SK-N-SH (cell line): ENCODE measurements at regions not wholly inside any gene's neighbourhood (a gene's known extent, or its start where the extent isn't known, plus 50 kb on each side); places are given as distances from the start of the nearest gene placed in this dataset.

Experiments used
- CTCF ChIA-PET: fragments of 300-600, 350-600 bp; formaldehyde crosslinking; extraction: SDS; loops from one replicate; lab custom pipeline; 2021; lab: Yijun Ruan, JAX
- POLR2A ChIA-PET: fragments of 350-600 bp; sonication (Branson Sonifier 250); formaldehyde crosslinking; extraction: SDS; loops from one replicate; lab custom pipeline; 2020; ENCODE audit warnings: antibody characterized with exemption, inconsistent platforms; lab: Yijun Ruan, JAX
- DNase-seq: peaks from one replicate; pipeline ENCODE4 v3.0.0; 2012
- H2AFZ ChIP-seq: fragments of 200-600 bp; sonication (generic); 2 replicates; pipeline ENCODE4 v1.8.1; 2016; ENCODE audit warnings: antibody characterized with exemption, mild to moderate bottlenecking, low read depth
- H3F3A ChIP-seq: fragments of 200-600 bp; sonication (generic); replicated peaks from 2 replicates; pipeline ENCODE3; 2016; ENCODE audit warnings: antibody characterized with exemption, mild to moderate bottlenecking; ENCODE audit not compliant: insufficient read depth
- H3K27ac ChIP-seq, 2 experiments: fragments of 200-500 bp in 1 of 2; fragments of 200-600 bp in 1 of 2; sonication (Bioruptor generic) in 1 of 2; sonication (generic), shearing (Covaris generic) in 1 of 2; 2 replicates each; pipeline versions ENCODE4 v1.5.1 to v1.6.1; 2014 to 2016; ENCODE audit warnings: low read depth in 2 of 2, inconsistent platforms in 1 of 2, low read length in 1 of 2, mild to moderate bottlenecking in 1 of 2, mixed read lengths in 1 of 2
- H3K27me3 ChIP-seq: fragments of 200-600 bp; sonication (generic), shearing (Covaris generic); 2 replicates; pipeline ENCODE4 v1.6.1; 2016; ENCODE audit warnings: mixed run types; ENCODE audit not compliant: insufficient read depth
- H3K36me3 ChIP-seq, 2 experiments: fragments of 200-500 bp in 1 of 2; fragments of 200-600 bp in 1 of 2; sonication (Bioruptor generic) in 1 of 2; sonication (generic) in 1 of 2; replicated peaks in 1 of 2; 2 replicates each; pipeline versions ENCODE3 to v1.5.1; 2014 to 2016; ENCODE audit warnings: low read length in 1 of 2, mild to moderate bottlenecking in 1 of 2; ENCODE audit not compliant: insufficient read depth in 2 of 2, control insufficient read depth in 1 of 2
- H3K4me1 ChIP-seq, 2 experiments: fragments of 200-500 bp in 1 of 2; fragments of 200-600 bp in 1 of 2; sonication (Bioruptor generic) in 1 of 2; sonication (generic), shearing (Covaris generic) in 1 of 2; 2 replicates each; pipeline versions ENCODE4 v1.5.1 to v1.6.1; 2014 to 2016; ENCODE audit warnings: low read depth in 1 of 2, low read length in 1 of 2, mixed run types in 1 of 2; ENCODE audit not compliant: insufficient read depth in 2 of 2, control insufficient read depth in 1 of 2
- H3K4me2 ChIP-seq: fragments of 200-600 bp; sonication (generic), shearing (Covaris generic); 2 replicates; pipeline ENCODE4 v1.6.1; 2017; ENCODE audit warnings: mixed run types
- H3K4me3 ChIP-seq, 2 experiments: fragments of 200-500 bp in 1 of 2; fragments of 200-600 bp in 1 of 2; sonication (Bioruptor generic) in 1 of 2; sonication (generic), shearing (Covaris generic) in 1 of 2; 2 replicates each; pipeline versions ENCODE4 v1.5.1 to v1.8.1; 2014 to 2016; ENCODE audit warnings: low read depth in 2 of 2, inconsistent platforms in 1 of 2, low read length in 1 of 2, mild to moderate bottlenecking in 1 of 2, mixed read lengths in 1 of 2, moderate library complexity in 1 of 2
- H3K79me2 ChIP-seq: fragments of 200-600 bp; sonication (generic); 2 replicates; pipeline ENCODE4 v1.8.1; 2017; ENCODE audit warnings: mild to moderate bottlenecking; ENCODE audit not compliant: insufficient read depth
- H3K9ac ChIP-seq: fragments of 200-600 bp; sonication (generic); 2 replicates; pipeline ENCODE4 v1.6.1; 2017; ENCODE audit warnings: mixed run types
- H3K9me2 ChIP-seq: fragments of 200-600 bp; sonication (generic); 2 replicates; pipeline ENCODE4 v1.6.1; 2017; ENCODE audit warnings: mixed run types
- H3K9me3 ChIP-seq: fragments of 200-600 bp; sonication (generic); 2 replicates; pipeline ENCODE4 v1.6.1; 2017; ENCODE audit warnings: mixed run types, mild to moderate bottlenecking, moderate library complexity
- H4K20me1 ChIP-seq: fragments of 200-600 bp; sonication (generic); 2 replicates; pipeline ENCODE4 v1.6.1; 2017; ENCODE audit warnings: mild to moderate bottlenecking, mixed run types; ENCODE audit not compliant: insufficient read depth
- CHD2 ChIP-seq: fragments of 150-350 bp; IDR thresholded peaks from 2 replicates; pipeline ENCODE4 v1.6.1; 2018; ENCODE audit warnings: low read length; ENCODE audit not compliant: partially characterized antibody
- ELF1 ChIP-seq: IDR thresholded peaks from 2 replicates; pipeline ENCODE4 v1.4.0; 2012
- EP300 ChIP-seq, 2 experiments: IDR thresholded peaks; 2 replicates each; pipeline versions ENCODE4 v1.4.0 to v1.6.1; 2012; ENCODE audit warnings: borderline replicate concordance in 1 of 2, low read depth in 1 of 2, low read length in 1 of 2
- FOSL2 ChIP-seq: IDR thresholded peaks from 2 replicates; pipeline ENCODE4 v1.4.0; 2012; ENCODE audit warnings: low read depth, mild to moderate bottlenecking, moderate library complexity, borderline replicate concordance
- FOXJ3 ChIP-seq: sonication (generic); formaldehyde crosslinking; IDR thresholded peaks from 2 replicates; pipeline ENCODE4 v1.5.1; 2020; ENCODE audit warnings: mild to moderate bottlenecking, missing genetic modification reagents
- GABPA ChIP-seq: IDR thresholded peaks from 2 replicates; pipeline ENCODE4 v1.4.0; 2012; ENCODE audit warnings: low read depth, mild to moderate bottlenecking
- JUND ChIP-seq: IDR thresholded peaks from 2 replicates; pipeline ENCODE4 v1.4.0; 2012
- MEF2A ChIP-seq: IDR thresholded peaks from 2 replicates; pipeline ENCODE4 v1.4.0; 2012; ENCODE audit warnings: low read depth, borderline replicate concordance
- NFIC ChIP-seq: IDR thresholded peaks from 2 replicates; pipeline ENCODE4 v1.4.0; 2012; ENCODE audit warnings: borderline replicate concordance
- POLR2AphosphoS5 ChIP-seq: IDR thresholded peaks from 2 replicates; pipeline ENCODE4 v1.6.1; 2012; ENCODE audit warnings: low read depth, low read length
- RAD21 ChIP-seq: IDR thresholded peaks from 2 replicates; pipeline ENCODE4 v1.6.1; 2012; ENCODE audit warnings: mild to moderate bottlenecking, low read length
- RCOR1 ChIP-seq: fragments of 150-350 bp; IDR thresholded peaks from 2 replicates; pipeline ENCODE4 v1.6.1; 2017; ENCODE audit warnings: antibody characterized with exemption, low read length
- SIN3A ChIP-seq: IDR thresholded peaks from 2 replicates; pipeline ENCODE4 v1.6.1; 2012; ENCODE audit warnings: low read depth, mild to moderate bottlenecking, low read length, moderate library complexity, borderline replicate concordance
- TAF1 ChIP-seq: IDR thresholded peaks from 2 replicates; pipeline ENCODE4 v1.6.1; 2012; ENCODE audit warnings: low read depth, mild to moderate bottlenecking, low read length, moderate library complexity, borderline replicate concordance
- TEAD4 ChIP-seq: IDR thresholded peaks from 2 replicates; pipeline ENCODE4 v1.4.0; 2012; ENCODE audit warnings: mild to moderate bottlenecking, borderline replicate concordance; ENCODE audit not compliant: insufficient read depth
- YY1 ChIP-seq: IDR thresholded peaks from 2 replicates; pipeline ENCODE4 v1.4.0; 2012; ENCODE audit warnings: low read depth, mild to moderate bottlenecking
- WGBS: methylation state at CpG from one replicate; pipeline ENCODE4 v1.1.6; 2017; ENCODE audit warnings: low lambda C conversion rate; 5-methylcytosine and 5-hydroxymethylcytosine counted together
- TF ChIP-seq, protein P1 (sequence below): IDR thresholded peaks from 2 replicates; pipeline ENCODE4 v1.4.0; 2012; ENCODE audit warnings: low read depth, borderline replicate concordance
- TF ChIP-seq, protein P2 (sequence below): fragments of 200-600 bp; sonication (generic); IDR thresholded peaks from 2 replicates; pipeline ENCODE4 v1.6.1; 2017; ENCODE audit warnings: antibody characterized with exemption, mild to moderate bottlenecking, moderate library complexity
- TF ChIP-seq, protein P3 (sequence below): fragments of 150-350 bp; IDR thresholded peaks from 2 replicates; pipeline ENCODE4 v1.6.1; 2017; ENCODE audit warnings: antibody characterized with exemption, low read length, low read depth, borderline replicate concordance
- TF ChIP-seq, protein P4 (sequence below): IDR thresholded peaks from 2 replicates; pipeline ENCODE4 v1.6.1; 2012; ENCODE audit warnings: mild to moderate bottlenecking, low read depth, low read length, moderate library complexity
- TF ChIP-seq, protein P5 (sequence below): IDR thresholded peaks from 2 replicates; pipeline ENCODE4 v1.4.0; 2012; ENCODE audit warnings: low read depth, borderline replicate concordance

DNA sequence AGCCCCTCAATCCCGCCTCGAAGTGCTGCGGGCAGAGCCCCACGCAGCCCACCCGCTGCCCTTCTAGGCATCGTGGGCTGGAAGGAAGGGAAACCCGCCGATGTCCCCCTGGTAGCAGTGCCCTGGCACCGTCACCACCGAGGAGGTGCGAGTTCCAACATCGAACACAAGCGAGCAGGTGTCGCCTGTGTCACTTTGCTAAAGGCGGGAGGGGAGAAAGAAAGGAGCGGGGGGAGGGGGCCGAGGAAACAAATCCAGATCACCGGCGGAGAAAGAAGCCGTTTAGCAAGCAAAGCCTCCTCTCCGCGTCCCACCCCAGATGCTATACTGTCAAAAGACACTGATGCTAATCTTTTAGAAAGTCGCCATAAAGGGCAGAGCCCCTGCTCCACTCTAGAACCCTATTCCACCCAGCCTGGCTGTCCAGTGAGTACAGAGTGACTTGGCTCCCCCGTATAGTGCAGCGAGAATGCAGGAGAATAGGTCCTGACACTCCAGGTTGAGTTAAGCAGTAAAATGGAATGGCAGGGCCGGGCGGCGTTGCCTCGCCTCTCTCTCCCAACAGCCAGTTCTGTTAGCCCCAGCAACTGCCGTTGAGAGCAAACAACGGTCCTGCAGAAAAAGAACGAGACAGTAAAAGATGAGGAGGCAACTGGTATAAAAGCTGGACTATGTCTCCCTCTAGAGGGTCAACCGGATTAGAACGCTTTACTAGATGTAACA is 67.9 kb upstream of the USP15 start (continued):
- no peak for TF ChIP-seq TAF1
- TF ChIP-seq, protein P1, sequence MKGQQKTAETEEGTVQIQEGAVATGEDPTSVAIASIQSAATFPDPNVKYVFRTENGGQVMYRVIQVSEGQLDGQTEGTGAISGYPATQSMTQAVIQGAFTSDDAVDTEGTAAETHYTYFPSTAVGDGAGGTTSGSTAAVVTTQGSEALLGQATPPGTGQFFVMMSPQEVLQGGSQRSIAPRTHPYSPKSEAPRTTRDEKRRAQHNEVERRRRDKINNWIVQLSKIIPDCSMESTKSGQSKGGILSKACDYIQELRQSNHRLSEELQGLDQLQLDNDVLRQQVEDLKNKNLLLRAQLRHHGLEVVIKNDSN = no peak
- no peak for TF ChIP-seq FOXJ3
- TF ChIP-seq SIN3A = no peak
- TF ChIP-seq RCOR1 = no peak
- TF ChIP-seq ELF1 = no peak

DNA sequence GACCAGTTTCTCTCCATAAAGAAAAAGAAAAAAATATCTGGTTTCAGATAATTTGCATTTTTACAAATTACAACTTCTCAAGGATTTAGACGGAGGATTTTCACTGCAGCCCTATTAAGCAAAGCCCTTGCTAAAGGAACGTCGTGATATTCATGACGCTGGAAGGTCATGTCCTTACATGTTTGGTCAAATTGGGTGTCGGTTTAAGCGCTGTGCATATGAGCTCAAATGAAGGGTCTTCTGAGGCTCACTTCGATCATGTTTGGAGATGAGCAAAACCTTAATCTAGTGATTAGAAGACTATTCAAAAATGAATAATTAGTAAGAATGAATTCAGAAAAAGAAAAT is 67.3 kb upstream of the USP15 start:
- CTCF ChIA-PET = interaction anchor here (0.6 to 3.6 kb wide), 18 partner anchors 8 to 1743 kb away, joined by 3 to 19 read pairs (median 3); no protein-coding TSS in a partner anchor
- POLR2A ChIA-PET = no interaction called here
- 7% methylated on average over 7 of the region's 7 CpGs for WGBS
- Histone ChIP-seq H3K36me3 (no peaks in the 10 kb centered on the region), H3K4me2 (peak overlapping the region; percentile 83), H3K9me2 (no peaks in the 10 kb centered on the region), H3K27me3 (peaks cover 31% of the 10 kb centered on the region), H3K79me2 (no peaks in the 10 kb centered on the region), H3K9ac (no peak overlapping the region), H4K20me1 (no peaks in the 10 kb centered on the region), H3K4me1 (peaks cover 0 to 7% of the 10 kb centered on the region in 2 experiments; a peak in 1 of 4 replicates), H3K27ac (no peak overlapping the region), H3K9me3 (no peaks in the 10 kb centered on the region), H3F3A (no peaks in the 10 kb centered on the region), H3K4me3 (peak overlapping the region; percentile 22 to 54; a peak in 3 of 4 replicates), H2AFZ (peak overlapping the region; percentile 89)
- DNase-seq = no peak
- TF ChIP-seq POLR2AphosphoS5 (no peak), NFIC (no peak), TEAD4 (no peak), GABPA (no peak), CHD2 (no peak), FOSL2 (no peak), TAF1 (no peak), JUND (no peak), YY1 (no peak), MEF2A (no peak), EP300 (IDR thresholded peaks at IDR 0.05; ENCODE audit: borderline replicate concordance in 1 of 2, low read depth in 1 of 2, low read length in 1 of 2) (no peak), RAD21 (no peak)
- TF ChIP-seq, protein P2, sequence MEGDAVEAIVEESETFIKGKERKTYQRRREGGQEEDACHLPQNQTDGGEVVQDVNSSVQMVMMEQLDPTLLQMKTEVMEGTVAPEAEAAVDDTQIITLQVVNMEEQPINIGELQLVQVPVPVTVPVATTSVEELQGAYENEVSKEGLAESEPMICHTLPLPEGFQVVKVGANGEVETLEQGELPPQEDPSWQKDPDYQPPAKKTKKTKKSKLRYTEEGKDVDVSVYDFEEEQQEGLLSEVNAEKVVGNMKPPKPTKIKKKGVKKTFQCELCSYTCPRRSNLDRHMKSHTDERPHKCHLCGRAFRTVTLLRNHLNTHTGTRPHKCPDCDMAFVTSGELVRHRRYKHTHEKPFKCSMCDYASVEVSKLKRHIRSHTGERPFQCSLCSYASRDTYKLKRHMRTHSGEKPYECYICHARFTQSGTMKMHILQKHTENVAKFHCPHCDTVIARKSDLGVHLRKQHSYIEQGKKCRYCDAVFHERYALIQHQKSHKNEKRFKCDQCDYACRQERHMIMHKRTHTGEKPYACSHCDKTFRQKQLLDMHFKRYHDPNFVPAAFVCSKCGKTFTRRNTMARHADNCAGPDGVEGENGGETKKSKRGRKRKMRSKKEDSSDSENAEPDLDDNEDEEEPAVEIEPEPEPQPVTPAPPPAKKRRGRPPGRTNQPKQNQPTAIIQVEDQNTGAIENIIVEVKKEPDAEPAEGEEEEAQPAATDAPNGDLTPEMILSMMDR = no peak
- TF ChIP-seq, protein P3, sequence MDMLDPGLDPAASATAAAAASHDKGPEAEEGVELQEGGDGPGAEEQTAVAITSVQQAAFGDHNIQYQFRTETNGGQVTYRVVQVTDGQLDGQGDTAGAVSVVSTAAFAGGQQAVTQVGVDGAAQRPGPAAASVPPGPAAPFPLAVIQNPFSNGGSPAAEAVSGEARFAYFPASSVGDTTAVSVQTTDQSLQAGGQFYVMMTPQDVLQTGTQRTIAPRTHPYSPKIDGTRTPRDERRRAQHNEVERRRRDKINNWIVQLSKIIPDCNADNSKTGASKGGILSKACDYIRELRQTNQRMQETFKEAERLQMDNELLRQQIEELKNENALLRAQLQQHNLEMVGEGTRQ = no peak
- TF ChIP-seq, protein P1 = no peak
- TF ChIP-seq, protein P4, sequence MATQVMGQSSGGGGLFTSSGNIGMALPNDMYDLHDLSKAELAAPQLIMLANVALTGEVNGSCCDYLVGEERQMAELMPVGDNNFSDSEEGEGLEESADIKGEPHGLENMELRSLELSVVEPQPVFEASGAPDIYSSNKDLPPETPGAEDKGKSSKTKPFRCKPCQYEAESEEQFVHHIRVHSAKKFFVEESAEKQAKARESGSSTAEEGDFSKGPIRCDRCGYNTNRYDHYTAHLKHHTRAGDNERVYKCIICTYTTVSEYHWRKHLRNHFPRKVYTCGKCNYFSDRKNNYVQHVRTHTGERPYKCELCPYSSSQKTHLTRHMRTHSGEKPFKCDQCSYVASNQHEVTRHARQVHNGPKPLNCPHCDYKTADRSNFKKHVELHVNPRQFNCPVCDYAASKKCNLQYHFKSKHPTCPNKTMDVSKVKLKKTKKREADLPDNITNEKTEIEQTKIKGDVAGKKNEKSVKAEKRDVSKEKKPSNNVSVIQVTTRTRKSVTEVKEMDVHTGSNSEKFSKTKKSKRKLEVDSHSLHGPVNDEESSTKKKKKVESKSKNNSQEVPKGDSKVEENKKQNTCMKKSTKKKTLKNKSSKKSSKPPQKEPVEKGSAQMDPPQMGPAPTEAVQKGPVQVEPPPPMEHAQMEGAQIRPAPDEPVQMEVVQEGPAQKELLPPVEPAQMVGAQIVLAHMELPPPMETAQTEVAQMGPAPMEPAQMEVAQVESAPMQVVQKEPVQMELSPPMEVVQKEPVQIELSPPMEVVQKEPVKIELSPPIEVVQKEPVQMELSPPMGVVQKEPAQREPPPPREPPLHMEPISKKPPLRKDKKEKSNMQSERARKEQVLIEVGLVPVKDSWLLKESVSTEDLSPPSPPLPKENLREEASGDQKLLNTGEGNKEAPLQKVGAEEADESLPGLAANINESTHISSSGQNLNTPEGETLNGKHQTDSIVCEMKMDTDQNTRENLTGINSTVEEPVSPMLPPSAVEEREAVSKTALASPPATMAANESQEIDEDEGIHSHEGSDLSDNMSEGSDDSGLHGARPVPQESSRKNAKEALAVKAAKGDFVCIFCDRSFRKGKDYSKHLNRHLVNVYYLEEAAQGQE = no peak
- TF ChIP-seq, protein P5, sequence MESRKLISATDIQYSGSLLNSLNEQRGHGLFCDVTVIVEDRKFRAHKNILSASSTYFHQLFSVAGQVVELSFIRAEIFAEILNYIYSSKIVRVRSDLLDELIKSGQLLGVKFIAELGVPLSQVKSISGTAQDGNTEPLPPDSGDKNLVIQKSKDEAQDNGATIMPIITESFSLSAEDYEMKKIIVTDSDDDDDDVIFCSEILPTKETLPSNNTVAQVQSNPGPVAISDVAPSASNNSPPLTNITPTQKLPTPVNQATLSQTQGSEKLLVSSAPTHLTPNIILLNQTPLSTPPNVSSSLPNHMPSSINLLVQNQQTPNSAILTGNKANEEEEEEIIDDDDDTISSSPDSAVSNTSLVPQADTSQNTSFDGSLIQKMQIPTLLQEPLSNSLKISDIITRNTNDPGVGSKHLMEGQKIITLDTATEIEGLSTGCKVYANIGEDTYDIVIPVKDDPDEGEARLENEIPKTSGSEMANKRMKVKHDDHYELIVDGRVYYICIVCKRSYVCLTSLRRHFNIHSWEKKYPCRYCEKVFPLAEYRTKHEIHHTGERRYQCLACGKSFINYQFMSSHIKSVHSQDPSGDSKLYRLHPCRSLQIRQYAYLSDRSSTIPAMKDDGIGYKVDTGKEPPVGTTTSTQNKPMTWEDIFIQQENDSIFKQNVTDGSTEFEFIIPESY = no peak
